AG09309 (cell line): ENCODE measurements at regions not wholly inside any gene's neighbourhood (a gene's known extent, or its start where the extent isn't known, plus 50 kb on each side); places are given as distances from the start of the nearest gene placed in this dataset.

Source experiments
- DNase-seq: peaks from one replicate; pipeline ENCODE4 v3.0.0-alpha.2; 2010; ENCODE audit warnings: low read depth
- H3K4me3 ChIP-seq: 2 replicates; pipeline ENCODE4 v1.5.1; 2011; ENCODE audit warnings: mild to moderate bottlenecking, low read depth, low read length, moderate library complexity; ENCODE audit not compliant: control insufficient read depth
- CTCF ChIP-seq: IDR thresholded peaks from 2 replicates; pipeline ENCODE4 v1.5.1; 2011; ENCODE audit warnings: mild to moderate bottlenecking, low read depth, low read length, inconsistent platforms; ENCODE audit not compliant: insufficient read depth, control insufficient read depth; ENCODE audit errors: missing control alignments

GRCh38 chr10:29805134-29805723 lies 170.5 kb upstream of the SVIL start:
- TF ChIP-seq CTCF = no peak
- no peak overlapping the region for H3K4me3 ChIP-seq
- DNase-seq = no peak

DNA sequence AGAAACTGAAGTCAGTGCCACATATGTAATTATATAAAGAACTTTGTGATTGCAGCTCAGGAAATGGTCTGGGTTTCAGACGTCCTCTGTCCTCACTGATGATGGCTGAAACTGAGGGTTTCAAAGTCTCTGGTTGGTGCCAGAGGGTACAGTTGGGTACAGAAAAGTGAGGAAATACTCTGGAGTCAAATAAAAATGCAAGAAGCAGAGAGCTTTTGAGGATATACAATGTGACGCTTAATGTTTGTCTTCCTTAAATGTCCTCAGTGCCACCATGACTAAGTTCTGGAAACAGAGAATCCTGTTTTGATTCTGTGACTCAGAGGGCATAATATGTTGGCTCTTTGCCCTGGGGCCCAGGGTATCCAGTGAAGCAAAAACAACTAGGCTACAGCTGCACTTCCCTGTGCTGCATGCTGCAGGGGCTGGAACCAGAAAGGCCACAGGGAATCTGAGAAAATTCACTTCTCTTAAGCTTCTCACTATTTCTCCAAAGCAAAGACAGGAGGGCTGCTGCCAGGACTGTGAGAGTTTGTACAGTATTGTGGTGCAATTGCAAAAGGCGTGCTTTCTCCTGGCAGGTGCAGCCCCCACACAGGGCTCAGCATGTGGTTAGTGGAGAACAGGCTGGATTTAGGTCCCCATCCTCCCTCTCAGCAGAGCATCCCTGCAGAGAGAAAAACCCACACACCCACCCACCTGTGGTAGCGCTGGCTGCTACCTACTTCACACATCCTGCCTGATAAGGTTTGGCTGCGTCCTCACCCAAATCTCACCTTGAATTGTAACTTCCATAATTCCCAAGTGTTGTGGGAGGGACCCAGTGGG lies 169.5 kb upstream of the SVIL start:
- DNase-seq = peak; percentile 25
- no peak for TF ChIP-seq CTCF
- no peak overlapping the region for H3K4me3 ChIP-seq

DNA sequence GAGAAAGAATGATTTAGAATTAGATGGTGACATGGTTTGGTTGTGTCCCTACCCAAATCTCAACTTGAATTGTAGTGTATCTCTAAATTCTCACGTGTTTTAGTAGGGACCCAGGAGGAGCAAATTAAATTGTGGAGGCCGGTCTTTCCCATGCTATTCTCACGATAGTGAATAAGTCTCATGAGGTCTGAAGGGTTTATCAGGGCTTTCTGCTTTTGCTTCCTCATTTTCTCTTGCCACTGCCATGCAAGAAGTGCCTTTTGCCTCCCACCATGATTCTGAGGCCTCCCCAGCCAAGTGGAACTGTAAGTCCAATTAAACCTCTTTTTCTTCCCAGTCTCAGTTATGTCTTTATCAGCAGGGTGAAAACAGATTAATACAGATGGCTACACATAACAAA lies 167.4 kb upstream of the SVIL start:
- no peak for DNase-seq
- no peak overlapping the region for H3K4me3 ChIP-seq
- no peak for TF ChIP-seq CTCF

GRCh38 chr10:29798921-29799690 lies 164.3 kb upstream of the SVIL start:
- DNase-seq = no peak

GRCh38 chr10:29797616-29798015 lies 162.8 kb upstream of the SVIL start:
- no peak overlapping the region for H3K4me3 ChIP-seq
- DNase-seq = no peak
- TF ChIP-seq CTCF = no peak

More at GRCh38 chr10:29798921-29799690, 164.3 kb upstream of the SVIL start:
- H3K4me3 ChIP-seq = no peak overlapping the region
- no peak for TF ChIP-seq CTCF

- peak; percentile 24 for DNase-seq
- TF ChIP-seq CTCF = no peak
- no peak overlapping the region for H3K4me3 ChIP-seq
Observed at GRCh38 chr10:29795850-29796249, 161.1 kb upstream of the SVIL start.
